LNCaP clone FGC (cell line): ENCODE measurements at regions not wholly inside any gene's neighbourhood (a gene's known extent, or its start where the extent isn't known, plus 50 kb on each side); places are given as distances from the start of the nearest gene placed in this dataset.

Experiments used
- DNase-seq: peaks from one replicate; pipeline ENCODE4 v3.0.0-alpha.2; 2011; ENCODE audit warnings: low read depth
- H3K4me3 ChIP-seq: 2 replicates; pipeline ENCODE4 v1.5.1; 2011; ENCODE audit warnings: mild to moderate bottlenecking, low read depth, low read length, control low read depth
- TF ChIP-seq, protein P1 (sequence below): IDR thresholded peaks from 2 replicates; pipeline ENCODE4 v1.5.1; 2012; ENCODE audit warnings: mild to moderate bottlenecking; ENCODE audit not compliant: control insufficient read depth, insufficient read depth; ENCODE audit errors: extremely low read depth

DNA sequence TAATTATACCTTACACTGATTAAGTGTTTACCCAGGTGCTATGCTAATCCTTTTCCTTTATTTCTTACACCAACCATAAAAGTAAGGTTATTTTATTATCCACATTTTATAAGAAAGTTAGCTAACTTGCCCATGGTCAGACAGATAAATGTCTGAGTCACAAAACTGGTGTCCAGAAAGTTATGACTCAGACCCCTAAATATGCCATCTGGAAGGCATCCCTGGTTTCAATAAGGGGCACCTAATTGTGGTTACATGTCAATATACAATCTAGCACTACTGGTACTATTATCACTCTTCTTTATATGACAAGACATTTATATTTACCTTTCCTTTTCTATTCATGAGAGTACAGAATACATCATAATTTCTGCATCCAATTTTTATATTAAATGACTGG is 496.5 kb upstream of the ADGRL2 start:
- no peak for DNase-seq
- TF ChIP-seq, protein P1, sequence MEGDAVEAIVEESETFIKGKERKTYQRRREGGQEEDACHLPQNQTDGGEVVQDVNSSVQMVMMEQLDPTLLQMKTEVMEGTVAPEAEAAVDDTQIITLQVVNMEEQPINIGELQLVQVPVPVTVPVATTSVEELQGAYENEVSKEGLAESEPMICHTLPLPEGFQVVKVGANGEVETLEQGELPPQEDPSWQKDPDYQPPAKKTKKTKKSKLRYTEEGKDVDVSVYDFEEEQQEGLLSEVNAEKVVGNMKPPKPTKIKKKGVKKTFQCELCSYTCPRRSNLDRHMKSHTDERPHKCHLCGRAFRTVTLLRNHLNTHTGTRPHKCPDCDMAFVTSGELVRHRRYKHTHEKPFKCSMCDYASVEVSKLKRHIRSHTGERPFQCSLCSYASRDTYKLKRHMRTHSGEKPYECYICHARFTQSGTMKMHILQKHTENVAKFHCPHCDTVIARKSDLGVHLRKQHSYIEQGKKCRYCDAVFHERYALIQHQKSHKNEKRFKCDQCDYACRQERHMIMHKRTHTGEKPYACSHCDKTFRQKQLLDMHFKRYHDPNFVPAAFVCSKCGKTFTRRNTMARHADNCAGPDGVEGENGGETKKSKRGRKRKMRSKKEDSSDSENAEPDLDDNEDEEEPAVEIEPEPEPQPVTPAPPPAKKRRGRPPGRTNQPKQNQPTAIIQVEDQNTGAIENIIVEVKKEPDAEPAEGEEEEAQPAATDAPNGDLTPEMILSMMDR, result no peak
- H3K4me3 ChIP-seq, result no peak overlapping the region

DNA sequence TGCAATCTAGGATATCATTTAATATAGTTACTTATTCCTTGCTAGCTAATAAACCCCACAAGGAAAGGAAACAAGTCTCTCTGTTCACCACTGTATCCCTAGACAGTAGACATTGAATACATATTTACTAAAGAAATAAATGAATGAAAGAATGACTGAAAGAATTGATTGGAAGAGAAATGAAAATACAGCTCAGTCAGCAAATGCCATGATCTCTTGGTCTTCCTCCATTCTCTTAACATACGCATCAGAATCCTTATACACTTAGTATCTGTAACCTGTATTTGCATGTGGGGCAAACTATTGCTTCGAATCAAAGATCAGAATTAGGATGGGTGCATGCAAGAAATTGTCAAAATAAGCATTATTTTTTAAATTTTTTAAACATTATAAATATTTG is 500.8 kb upstream of the ADGRL2 start:
- no peak overlapping the region for H3K4me3 ChIP-seq
- no peak for DNase-seq
- TF ChIP-seq, protein P1, result no peak

DNA sequence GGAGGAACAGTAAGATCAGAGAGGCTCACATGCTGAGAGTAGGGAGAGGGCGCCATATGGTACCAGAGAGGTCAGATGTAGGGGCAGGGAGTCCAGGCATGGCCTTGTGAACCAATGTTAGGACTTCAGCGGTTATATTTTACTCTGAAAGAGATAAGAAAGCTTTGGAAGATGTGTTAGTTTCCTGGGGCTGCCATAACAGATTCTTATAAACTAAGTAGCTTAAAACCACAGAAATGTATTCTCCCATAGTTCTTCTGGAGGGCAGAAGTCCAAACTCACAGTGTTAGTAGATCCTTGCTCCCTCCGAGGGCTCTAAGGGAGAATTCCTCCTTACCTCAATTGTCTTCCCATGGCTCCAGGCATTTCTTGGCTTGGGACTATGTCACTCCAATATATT is 502.5 kb upstream of the ADGRL2 start:
- TF ChIP-seq, protein P1, result no peak
- H3K4me3 ChIP-seq, result no peak overlapping the region
- no peak for DNase-seq

DNA sequence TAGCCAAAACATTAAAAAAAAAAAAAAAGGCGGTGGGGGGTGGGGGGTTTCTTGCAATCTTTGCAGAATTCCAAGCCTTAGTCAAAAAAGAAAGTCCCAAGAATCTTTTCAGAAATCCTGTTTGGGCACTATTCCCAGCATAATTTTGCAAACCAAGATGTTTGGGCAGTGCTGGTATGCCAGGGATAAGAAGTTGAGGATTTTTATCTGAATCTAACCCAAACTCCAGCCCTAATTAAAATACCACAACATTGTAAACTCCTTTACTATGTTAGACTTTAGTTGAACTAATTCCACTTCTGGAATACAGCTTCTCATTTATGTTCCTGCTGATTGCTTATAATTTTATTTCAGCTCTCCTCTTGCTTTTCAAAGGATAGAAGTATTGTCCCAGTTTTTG is 504.1 kb upstream of the ADGRL2 start:
- TF ChIP-seq, protein P1, result no peak
- no peak overlapping the region for H3K4me3 ChIP-seq
- no peak for DNase-seq

DNA sequence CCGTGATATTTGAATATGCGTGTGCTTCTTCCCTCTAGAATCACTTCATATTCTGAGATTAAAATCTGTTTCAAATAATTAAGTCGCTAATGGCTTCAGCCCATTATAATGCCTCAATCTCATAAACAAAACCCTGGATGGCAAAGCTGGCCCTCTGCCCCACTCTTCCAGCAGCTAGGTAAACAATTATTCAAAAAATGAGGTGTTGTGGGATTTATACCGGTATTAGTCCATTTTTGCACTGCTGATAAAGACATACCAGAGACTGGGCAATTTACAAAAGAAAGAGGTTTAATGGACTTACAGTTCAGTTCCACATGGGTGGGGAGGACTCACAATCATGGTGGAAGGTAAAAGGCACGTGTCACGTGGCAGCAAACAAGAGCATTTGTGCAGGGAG is 510.4 kb upstream of the ADGRL2 start:
- TF ChIP-seq, protein P1, result no peak
- no peak for DNase-seq
- H3K4me3 ChIP-seq, result no peak overlapping the region

DNA sequence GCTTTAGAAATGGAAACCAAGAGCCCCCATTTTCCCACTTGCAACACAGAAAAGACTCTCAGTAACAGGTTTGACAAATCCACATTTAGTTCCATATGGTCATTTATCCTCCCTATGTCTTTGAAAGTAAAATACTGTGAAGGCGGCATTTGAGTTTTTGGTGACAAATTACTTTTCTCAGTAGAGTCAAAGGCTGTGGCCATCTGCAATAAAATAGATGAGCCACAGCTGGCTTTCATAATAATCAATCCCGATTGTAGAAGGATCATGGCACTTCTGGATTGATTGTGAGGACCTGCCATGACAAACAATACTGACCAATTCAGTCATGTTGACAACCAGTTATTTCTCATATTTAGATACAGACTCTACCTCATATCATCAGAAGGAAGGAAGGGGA is 512.0 kb upstream of the ADGRL2 start:
- H3K4me3 ChIP-seq, result no peak overlapping the region
- no peak for DNase-seq
- TF ChIP-seq, protein P1, result no peak

DNA sequence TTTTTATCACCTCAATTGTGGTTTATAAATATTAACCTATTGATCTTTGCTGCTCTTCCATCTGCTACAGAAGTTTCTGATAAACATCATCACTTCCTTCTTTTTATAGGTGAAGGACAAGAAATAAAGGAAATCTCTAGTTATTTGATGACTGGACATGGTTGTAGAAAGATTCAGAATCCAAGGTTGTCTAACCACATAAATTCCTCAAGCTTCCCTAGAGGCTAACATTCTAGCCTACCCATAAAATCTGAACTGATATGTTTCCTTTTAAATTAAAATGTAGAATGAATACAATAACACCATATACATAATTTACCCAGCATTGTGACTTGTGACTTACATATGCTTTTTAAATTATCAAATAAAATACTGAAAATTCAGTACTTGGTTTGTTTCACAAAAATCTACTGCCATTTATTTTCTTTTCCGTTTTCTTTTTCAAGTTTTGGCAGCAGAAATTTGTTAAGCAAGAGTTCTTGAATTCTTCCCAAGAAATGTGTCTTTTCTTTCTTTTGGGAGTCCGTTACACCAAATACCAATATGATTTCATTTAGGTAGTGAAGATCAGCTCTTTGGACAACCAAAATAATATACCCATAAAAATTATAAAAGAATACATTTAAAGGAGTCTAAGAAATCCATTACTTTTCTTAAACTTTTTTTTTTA is 513.2 kb upstream of the ADGRL2 start:
- TF ChIP-seq, protein P1, result no peak
- DNase-seq, result no peak
- H3K4me3 ChIP-seq, result no peak overlapping the region
